Breast epithelium (tissue), 4 donors: ENCODE measurements at regions not wholly inside any gene's neighbourhood (a gene's known extent, or its start where the extent isn't known, plus 50 kb on each side); places are given as distances from the start of the nearest gene placed in this dataset.

Experiments used
- DNase-seq, 2 donors: peaks; one replicate each; pipeline ENCODE4 v3.0.0-alpha.2; 2019; ENCODE audit warnings: low spot score in 2 of 2
- H3K27ac ChIP-seq, 2 donors: fragments of 200-600 bp; sonication (generic) in 1 of 2; one replicate each; pipeline ENCODE4 v1.5.1; 2016 to 2019; ENCODE audit warnings: mild to moderate bottlenecking in 1 of 2
- H3K27me3 ChIP-seq, 2 donors: fragments of 200-600 bp; sonication (generic) in 1 of 2; one replicate each; pipeline versions ENCODE4 v1.5.1 to v1.6.0; 2017 to 2019; ENCODE audit warnings: control low read depth in 1 of 2, mild to moderate bottlenecking in 1 of 2
- H3K36me3 ChIP-seq: fragments of 200-600 bp; one replicate; pipeline ENCODE4 v1.5.1; 2019
- H3K4me1 ChIP-seq, 2 donors: fragments of 200-600 bp; sonication (generic); one replicate each; pipeline ENCODE4 v1.5.1; 2016 to 2019; ENCODE audit warnings: control low read depth in 1 of 2
- H3K4me3 ChIP-seq, 3 donors: fragments of 200-600 bp; sonication (generic); 1 replicate in 2 of 3; 2 replicates in 1 of 3; pipeline ENCODE4 v1.5.1; 2016 to 2019; ENCODE audit warnings: mild to moderate bottlenecking in 3 of 3, moderate library complexity in 2 of 3
- H3K9me3 ChIP-seq, 2 donors: fragments of 200-600 bp; sonication (generic) in 1 of 2; one replicate each; pipeline ENCODE4 v1.5.1; 2016 to 2019; ENCODE audit warnings: control low read depth in 1 of 2
- POLR2A ChIP-seq: fragments of 450-650 bp; IDR thresholded peaks from one replicate; pipeline ENCODE4 v1.6.1; 2016; ENCODE audit warnings: antibody characterized with exemption, mild to moderate bottlenecking, moderate library complexity
- POLR2AphosphoS5 ChIP-seq, 3 donors: sonication (generic); formaldehyde crosslinking; IDR thresholded peaks; one replicate each; pipeline ENCODE4 v1.6.1; 2017; ENCODE audit warnings: antibody characterized with exemption in 3 of 3
- intact Hi-C: fragments of 100-400 bp; cut with DNase I; formaldehyde crosslinking; loops from one replicate; pipeline ENCODE4 v1.15.1; 2023; ENCODE audit warnings: low total_unique reads
- TF ChIP-seq, protein P1 (sequence below), 3 donors: fragments of 450-650 bp; IDR thresholded peaks; one replicate each; pipeline ENCODE4 v1.5.1; 2016 to 2017; ENCODE audit warnings: antibody characterized with exemption in 3 of 3, mild to moderate bottlenecking in 3 of 3, moderate library complexity in 3 of 3

GRCh38 chr13:76157926-76158325 lies 521.8 kb downstream of the LMO7 start:
- H3K27ac ChIP-seq = no peak overlapping the region

DNA sequence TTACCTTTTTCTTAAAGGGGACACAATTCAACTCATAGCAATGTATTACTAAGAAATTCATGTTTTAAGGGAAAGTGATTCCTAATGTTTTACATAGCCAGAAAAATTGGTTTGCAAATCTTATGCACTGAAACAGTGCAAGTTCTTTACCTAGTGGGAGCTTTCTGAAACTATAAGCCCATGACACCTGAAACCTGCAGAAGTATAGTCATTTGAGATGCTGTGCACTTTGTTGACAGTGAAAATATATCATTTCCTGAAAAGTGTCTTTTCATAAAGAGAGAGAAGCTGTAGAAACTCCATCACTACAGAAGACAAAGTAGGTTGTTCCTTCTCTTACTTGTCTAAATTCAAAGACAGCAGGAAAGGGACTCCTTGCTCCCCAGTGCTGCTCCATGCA lies 517.1 kb downstream of the LMO7 start:
- H3K4me1 ChIP-seq = no peaks in the 10 kb centered on the region
- no peaks in the 10 kb centered on the region for H3K27me3 ChIP-seq
- no peak overlapping the region for H3K27ac ChIP-seq
- H3K9me3 ChIP-seq = no peaks in the 10 kb centered on the region
- TF ChIP-seq POLR2AphosphoS5 (IDR thresholded peaks at IDR 0.05) = no peak
- TF ChIP-seq, protein P1, sequence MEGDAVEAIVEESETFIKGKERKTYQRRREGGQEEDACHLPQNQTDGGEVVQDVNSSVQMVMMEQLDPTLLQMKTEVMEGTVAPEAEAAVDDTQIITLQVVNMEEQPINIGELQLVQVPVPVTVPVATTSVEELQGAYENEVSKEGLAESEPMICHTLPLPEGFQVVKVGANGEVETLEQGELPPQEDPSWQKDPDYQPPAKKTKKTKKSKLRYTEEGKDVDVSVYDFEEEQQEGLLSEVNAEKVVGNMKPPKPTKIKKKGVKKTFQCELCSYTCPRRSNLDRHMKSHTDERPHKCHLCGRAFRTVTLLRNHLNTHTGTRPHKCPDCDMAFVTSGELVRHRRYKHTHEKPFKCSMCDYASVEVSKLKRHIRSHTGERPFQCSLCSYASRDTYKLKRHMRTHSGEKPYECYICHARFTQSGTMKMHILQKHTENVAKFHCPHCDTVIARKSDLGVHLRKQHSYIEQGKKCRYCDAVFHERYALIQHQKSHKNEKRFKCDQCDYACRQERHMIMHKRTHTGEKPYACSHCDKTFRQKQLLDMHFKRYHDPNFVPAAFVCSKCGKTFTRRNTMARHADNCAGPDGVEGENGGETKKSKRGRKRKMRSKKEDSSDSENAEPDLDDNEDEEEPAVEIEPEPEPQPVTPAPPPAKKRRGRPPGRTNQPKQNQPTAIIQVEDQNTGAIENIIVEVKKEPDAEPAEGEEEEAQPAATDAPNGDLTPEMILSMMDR (IDR thresholded peaks at IDR 0.05) = no peak
- no peak for TF ChIP-seq POLR2A
- H3K4me3 ChIP-seq = no peak overlapping the region
- no peaks in the 10 kb centered on the region for H3K36me3 ChIP-seq
- DNase-seq = no peak
- intact Hi-C loops = no loop called here

More at GRCh38 chr13:76157926-76158325, 521.8 kb downstream of the LMO7 start:
- TF ChIP-seq POLR2A = no peak
- TF ChIP-seq, protein P1 (IDR thresholded peaks at IDR 0.05) = no peak
- TF ChIP-seq POLR2AphosphoS5 (IDR thresholded peaks at IDR 0.05) = no peak
- no peaks in the 10 kb centered on the region for H3K4me1 ChIP-seq
- no peak overlapping the region for H3K4me3 ChIP-seq
- H3K27me3 ChIP-seq = no peaks in the 10 kb centered on the region
- no peaks in the 10 kb centered on the region for H3K9me3 ChIP-seq
- intact Hi-C loops = no loop called here
- DNase-seq = no peak
- H3K36me3 ChIP-seq = no peaks in the 10 kb centered on the region

- no peak for DNase-seq
- Histone ChIP-seq H3K4me1 (no peaks in the 10 kb centered on the region), H3K9me3 (no peaks in the 10 kb centered on the region), H3K36me3 (no peaks in the 10 kb centered on the region), H3K4me3 (no peak overlapping the region), H3K27ac (no peak overlapping the region), H3K27me3 (no peaks in the 10 kb centered on the region)
- intact Hi-C loops = no loop called here
- TF ChIP-seq, protein P1 (IDR thresholded peaks at IDR 0.05) = no peak
- no peak for TF ChIP-seq POLR2AphosphoS5 (IDR thresholded peaks at IDR 0.05)
- no peak for TF ChIP-seq POLR2A
Measured at GRCh38 chr13:76148926-76149325, 512.8 kb downstream of the LMO7 start.

DNA sequence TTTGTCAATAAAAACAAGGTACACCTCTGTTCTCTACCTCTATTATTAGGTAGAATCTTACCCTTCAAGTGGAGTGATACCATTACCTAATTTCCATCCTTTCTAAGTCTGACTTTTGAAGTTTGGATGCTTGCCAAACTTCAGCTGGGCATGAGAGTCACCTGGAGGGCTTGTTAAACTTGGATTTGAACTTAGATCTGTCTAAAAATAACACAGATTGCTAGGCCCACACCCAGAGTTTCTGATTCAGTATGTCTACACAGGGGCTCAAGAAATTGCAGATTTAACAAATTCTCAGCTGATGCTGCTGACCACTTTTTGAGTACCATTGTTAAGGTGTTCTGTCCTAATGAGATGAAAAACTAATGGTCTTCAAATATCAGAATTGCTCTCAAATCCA lies 512.2 kb downstream of the LMO7 start:
- Histone ChIP-seq H3K36me3 (no peaks in the 10 kb centered on the region), H3K4me3 (no peak overlapping the region), H3K9me3 (no peaks in the 10 kb centered on the region), H3K27me3 (no peaks in the 10 kb centered on the region), H3K27ac (no peak overlapping the region), H3K4me1 (no peaks in the 10 kb centered on the region)
- intact Hi-C loops = no loop called here
- TF ChIP-seq POLR2A = no peak
- TF ChIP-seq, protein P1 (IDR thresholded peaks at IDR 0.05) = no peak
- TF ChIP-seq POLR2AphosphoS5 (IDR thresholded peaks at IDR 0.05) = no peak
- no peak for DNase-seq

DNA sequence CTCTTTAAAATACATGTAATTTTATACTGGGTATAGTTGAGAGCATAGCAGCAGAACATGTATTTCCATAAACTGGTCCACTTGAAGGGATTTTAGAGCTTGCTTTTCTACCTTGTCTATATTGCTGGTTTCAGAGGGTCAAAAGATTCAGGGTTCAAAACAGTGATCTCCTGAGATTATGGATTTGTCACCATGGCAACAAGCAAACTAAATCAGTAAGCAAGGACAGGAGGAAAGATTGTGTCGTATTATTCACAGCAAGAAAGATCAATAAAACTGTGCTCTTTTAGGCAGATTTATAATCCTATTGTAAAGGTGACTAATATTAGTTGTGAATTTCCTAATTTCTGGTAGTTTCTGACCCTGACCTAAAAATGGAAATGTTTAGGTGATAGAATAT lies 496.4 kb downstream of the LMO7 start:
- no peaks in the 10 kb centered on the region for H3K4me1 ChIP-seq
- no peaks in the 10 kb centered on the region for H3K36me3 ChIP-seq
- intact Hi-C loops = no loop called here
- TF ChIP-seq POLR2A (no peak), POLR2AphosphoS5 (IDR thresholded peaks at IDR 0.05) (no peak)
- H3K27me3 ChIP-seq = no peaks in the 10 kb centered on the region
- no peak overlapping the region for H3K27ac ChIP-seq
- H3K9me3 ChIP-seq = no peaks in the 10 kb centered on the region
- no peak for DNase-seq
- no peak overlapping the region for H3K4me3 ChIP-seq

GRCh38 chr13:76131551-76131950 lies 495.4 kb downstream of the LMO7 start:
- intact Hi-C loops = no loop called here
- Histone ChIP-seq H3K4me1 (no peaks in the 10 kb centered on the region), H3K4me3 (no peak overlapping the region), H3K9me3 (no peaks in the 10 kb centered on the region), H3K36me3 (no peaks in the 10 kb centered on the region), H3K27ac (no peak overlapping the region), H3K27me3 (no peaks in the 10 kb centered on the region)
- TF ChIP-seq, protein P1 (IDR thresholded peaks at IDR 0.05) = no peak
- no peak for TF ChIP-seq POLR2A
- no peak for TF ChIP-seq POLR2AphosphoS5 (IDR thresholded peaks at IDR 0.05)
- no peak for DNase-seq
